GM18868 (cell line): ENCODE measurements at regions not wholly inside any gene's neighbourhood (a gene's known extent, or its start where the extent isn't known, plus 50 kb on each side); places are given as distances from the start of the nearest gene placed in this dataset.

ENCODE experiments used
- ATAC-seq: cut with Tn5 transposase; IDR thresholded peaks from one replicate; pipeline ENCODE4 v1.9.1; 2021; ENCODE audit warnings: mild to moderate bottlenecking, moderate library complexity; ENCODE audit not compliant: unreplicated experiment

GRCh38 chr4:156191044-156191781 lies 237.5 kb upstream of the CTSO start:
- no peak for ATAC-seq

DNA sequence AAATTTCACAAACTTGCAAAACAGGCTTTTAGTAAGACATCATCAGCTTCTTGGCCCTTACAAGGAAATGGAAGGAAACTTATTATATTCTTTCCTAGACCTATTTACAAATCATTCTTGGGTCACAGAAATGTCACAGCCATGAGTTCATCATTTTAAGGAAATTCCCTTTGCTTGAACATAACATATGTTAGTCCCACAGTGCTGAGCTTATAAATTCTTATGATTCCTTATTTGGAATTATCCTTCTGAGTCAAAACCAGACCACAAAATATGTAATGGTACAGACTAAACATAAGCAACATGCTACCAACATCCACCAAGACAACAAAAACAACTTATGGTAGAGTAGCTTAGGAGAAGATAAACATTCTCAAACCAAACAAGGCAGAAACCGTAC lies 236.9 kb upstream of the CTSO start:
- ATAC-seq = peak; percentile 41

DNA sequence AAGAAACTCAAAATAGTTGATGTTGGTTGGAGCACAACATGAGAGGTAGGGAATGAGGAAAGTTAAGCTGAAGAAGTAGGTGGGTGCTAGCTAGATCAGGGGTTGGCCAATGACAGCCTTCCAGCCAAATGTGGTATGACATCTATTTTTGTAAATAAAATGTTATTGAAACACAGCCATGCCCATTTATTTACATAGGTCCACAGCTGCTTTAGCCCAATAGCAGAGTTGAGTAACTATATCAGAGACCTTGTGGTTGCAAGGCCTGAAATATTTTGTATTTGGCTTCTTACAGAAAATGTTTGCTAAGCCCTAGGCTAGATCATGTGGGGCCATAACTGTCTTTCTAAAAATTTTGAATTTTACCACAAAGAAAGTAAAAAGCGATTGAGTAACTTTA lies 234.9 kb upstream of the CTSO start:
- no peak for ATAC-seq

- ATAC-seq = no peak
Observed at GRCh38 chr4:156186111-156186510, 232.4 kb upstream of the CTSO start.

DNA sequence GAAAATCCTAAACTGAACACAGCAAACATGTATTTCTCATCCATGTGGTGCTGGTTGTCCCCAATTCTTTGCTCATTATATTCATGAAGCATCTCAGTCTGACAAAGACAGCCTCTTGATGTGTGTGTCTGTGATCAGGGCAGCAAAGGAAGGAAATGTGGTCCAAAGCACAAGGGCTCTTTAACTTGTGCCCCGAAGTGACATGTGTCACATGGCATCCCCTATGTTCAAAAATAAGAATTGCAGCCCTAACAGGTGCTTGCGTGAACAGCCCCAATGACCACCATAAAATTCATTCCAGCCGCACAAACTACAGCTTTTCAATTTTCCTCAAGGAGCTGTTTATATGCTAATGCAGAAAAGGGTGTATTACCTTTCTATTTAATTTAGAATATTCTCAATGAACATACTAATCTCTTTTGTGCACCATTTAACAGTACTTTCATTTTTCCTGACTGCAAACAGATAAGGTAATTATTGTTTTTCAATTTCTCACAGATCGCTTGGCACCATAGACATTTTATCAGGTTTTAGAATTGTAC lies 231.9 kb upstream of the CTSO start:
- no peak for ATAC-seq

DNA sequence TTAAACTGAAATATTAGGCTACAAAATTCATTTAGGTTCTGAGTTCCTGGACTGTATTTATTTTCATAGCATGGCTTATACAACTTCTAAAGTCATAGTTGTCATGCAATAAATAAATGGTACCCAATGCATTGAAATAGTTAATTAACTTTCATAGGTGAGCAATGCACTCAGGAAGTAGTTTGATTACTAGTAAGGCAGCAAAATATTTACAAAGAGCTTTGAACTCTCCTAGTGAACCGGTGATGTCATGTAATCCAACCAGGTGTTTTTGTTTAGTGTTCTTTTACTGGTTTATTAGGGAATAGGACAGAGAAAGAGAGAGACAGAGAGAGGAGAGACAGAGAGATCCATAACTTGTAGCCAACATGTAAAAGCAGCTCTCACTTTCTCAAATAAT lies 228.6 kb upstream of the CTSO start:
- ATAC-seq = no peak

DNA sequence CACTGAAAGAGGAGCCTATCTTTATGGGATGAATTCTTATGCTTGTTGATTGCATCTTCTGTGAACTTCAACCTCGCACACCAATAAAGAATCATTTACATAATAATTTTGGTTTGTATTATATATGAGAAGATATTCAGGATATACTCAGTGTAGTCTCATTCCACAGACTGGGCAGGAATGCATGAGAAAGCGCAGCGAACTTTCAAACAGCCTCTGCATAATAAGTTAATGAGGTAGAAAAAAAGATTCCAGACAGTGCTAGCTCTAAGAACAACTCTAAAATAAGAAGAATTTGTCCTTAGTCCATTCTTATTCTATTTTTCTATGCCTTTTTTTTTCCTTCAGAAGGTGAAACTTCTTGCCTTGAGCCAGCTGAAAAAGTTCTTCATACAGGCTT lies 224.3 kb upstream of the CTSO start:
- no peak for ATAC-seq

DNA sequence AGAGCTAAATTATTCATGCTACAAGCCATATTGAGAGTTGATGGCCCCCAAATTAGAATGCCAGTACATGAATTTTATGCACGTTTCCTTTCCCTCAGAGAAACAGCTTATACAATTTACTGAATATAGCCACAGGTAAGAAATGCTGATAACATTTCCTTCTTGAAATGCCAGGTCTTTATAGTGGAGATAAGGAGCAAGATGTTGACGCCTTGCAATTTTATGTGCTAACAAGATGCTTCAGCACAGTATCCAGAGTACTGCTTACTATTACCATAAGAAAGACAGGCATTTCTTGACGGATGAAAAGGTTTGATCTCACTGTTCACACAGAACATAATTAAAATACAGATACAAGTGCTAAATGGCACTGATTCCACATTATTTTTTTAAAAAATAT lies 223.2 kb upstream of the CTSO start:
- ATAC-seq = no peak

GRCh38 chr4:156173937-156174336 lies 220.3 kb upstream of the CTSO start:
- peak; percentile 35 for ATAC-seq

DNA sequence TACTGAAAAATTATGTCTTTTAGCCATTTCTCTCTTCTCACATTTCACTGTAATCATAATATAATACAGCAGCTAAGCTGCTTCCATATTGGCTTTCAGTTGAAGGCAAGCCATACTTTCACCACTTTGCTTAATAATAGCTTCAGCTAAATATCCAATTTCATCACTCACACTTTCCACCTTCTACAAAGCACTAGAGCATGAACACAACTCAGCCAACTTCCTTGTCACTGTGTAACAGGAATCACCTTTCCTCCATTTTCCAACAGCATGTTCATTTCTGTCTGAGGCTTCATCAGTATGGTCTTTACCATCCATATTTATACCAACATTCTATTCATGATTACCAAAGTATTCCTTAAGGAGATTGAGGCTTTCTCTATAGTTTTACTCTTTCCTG lies 219.8 kb upstream of the CTSO start:
- ATAC-seq = no peak

DNA sequence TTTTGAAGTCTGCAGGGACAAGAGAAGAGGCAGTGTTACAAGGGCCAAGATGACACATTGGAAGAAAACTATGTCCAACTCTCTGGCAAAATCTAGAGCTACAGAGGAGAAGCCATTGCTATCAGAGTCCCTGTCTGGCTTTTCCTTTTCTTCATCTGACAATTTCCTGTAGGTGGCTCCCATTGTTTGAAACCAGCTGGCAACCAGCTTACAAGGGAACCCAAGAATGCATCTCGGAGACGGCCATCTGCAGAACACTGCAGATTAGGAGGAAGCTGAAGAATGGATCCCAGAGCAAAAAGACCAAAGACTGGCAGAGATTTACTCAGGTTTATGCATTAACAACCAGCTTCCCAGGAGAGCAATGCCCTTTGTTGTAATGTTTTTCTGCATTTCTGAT lies 216.2 kb upstream of the CTSO start:
- ATAC-seq = no peak

GRCh38 chr4:156169011-156169410 lies 215.3 kb upstream of the CTSO start:
- peak; percentile 80 for ATAC-seq

GRCh38 chr4:156168288-156168687 lies 214.6 kb upstream of the CTSO start:
- no peak for ATAC-seq

GRCh38 chr4:156158747-156159146 lies 205.1 kb upstream of the CTSO start:
- ATAC-seq = peak; percentile 95

DNA sequence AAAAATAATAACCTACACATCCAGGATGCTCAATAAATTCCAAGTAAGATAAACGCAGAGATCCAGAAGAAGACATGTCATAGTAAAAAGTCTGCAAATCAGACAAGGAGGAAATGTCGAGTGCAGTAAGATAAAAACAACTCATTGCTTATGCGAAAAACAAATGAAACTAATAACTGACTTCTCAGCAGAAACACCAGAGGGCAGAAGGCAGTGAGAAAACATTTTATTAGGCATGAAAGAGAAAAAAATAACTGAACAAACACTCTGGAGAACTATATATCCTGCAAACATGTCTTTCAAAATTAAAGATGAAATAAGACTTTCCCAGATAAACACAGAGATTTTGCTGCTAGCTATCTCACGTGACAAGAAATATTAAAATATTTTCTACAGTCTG lies 201.3 kb upstream of the CTSO start:
- ATAC-seq = no peak

DNA sequence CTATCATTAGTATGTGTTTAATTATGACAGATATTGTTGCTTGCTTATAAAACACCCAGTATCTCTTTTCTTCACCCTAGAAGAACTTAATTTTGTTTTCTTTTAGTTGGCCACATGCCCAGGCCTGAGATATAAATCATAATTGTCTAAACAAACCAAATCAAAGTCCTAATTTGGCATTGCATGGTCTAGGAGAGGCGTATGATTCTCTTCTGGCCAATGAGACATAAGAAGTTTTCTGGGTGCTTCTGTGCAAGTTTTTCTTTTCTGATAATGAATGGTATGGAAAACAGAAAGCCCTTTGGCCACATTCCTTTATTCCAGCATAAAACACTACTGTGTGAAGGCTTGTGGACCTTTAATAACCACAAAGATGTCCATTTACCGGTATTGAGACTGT lies 192.9 kb upstream of the CTSO start:
- no peak for ATAC-seq

GRCh38 chr4:156144961-156145360 lies 191.3 kb upstream of the CTSO start:
- no peak for ATAC-seq

GRCh38 chr4:156138781-156139280 lies 185.2 kb upstream of the CTSO start:
- no peak for ATAC-seq

DNA sequence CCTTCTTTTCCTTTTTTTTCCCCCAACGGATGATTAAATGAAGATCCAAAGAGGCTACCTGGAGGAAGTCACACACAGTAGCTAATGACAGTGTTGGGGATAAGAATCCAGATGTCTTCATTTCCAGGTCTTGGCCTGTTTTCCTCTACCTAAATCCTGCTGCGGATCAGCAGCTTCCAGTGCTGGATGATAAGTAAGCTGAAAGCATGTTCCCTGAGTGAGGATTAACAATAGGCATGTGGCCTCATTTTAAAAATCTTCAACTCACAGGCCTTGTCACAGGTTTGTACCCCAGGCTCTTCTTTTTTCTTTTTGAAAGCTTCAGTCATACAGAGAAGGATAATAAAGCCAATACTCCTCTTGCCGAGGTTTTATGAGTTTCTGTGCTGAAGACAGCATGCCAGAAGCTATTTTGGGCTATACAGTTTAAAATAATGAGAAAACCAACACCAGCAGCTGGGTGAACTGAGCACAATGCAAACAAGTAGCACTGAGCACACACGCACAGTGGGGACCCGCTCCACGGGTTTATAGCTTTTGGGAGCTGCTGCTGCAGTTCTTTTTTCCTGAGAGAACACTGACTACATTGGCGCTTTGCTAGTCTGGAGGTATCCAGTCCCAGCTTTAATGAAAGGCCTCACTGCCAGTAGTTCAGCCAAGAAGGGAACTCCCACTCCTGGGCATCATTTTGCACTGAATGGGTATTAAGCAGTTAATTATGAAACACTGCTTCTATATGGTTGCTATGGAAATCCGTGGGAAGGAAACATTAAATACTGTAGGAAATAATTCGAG lies 184.2 kb upstream of the CTSO start:
- ATAC-seq = no peak

DNA sequence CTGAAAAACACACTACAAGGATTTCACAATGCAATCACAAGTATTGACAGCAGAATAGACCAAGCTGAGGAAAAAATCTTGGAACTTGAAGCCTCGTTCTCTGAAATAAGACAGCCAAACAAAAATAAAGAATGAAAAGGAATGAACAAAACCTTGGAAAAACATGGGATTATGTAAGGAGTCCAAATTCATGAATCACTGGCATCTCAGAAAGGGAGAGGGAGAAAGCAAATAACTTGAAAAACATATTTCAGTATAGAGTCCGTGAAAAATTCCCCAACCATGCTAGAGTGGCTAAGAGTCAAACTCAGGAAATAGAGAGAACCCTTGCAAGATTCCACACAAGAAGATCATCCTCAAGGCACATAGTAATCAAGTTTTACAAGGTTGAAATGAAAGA lies 178.5 kb upstream of the CTSO start:
- no peak for ATAC-seq

DNA sequence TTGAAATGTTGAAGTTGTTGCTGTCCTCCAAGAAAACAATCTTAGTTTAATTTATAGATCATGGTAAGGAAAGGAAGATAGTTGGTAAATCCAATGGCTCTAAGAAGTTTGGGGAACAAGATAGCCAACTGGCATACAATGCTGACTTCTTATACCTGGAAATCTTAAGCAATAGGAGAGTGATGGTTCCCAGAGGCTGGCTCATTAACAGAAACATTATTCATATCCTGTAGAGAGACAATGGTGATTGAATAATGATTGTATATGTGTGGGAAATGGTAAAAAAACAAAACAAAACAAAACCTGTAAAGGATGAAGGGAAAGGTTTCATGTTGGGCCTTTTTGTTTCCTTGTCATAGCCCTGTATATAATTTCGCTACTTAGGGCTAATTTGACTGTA lies 174.9 kb upstream of the CTSO start:
- ATAC-seq = no peak
